ENCODE measurements at regions not wholly inside any gene's neighbourhood (a gene's known extent, or its start where the extent isn't known, plus 50 kb on each side); places are given as distances from the start of the nearest gene placed in this dataset.

DNA sequence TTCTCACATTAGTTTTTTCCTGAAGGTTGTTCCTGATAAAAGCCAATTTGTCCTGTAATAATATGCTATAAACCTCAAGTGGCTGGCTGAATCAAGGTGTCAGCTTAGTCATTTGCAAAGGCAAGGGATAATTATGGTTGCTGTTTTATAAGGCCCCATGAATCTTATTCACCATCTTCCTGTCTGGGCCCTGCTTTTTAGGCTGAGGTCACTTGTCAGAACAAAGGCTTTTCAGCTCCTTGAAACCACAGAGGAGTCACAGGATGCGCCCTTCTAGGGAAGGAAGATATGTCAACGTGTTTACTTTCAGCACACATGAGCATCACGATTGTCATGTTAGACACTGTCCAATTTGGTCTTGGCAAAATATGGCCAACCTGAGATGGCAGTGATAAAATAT, 64.8 kb upstream of the NAA20 start (continued):
- TF ChIP-seq POLR2AphosphoS5 (IDR thresholded peaks at IDR 0.05; ENCODE audit: low read depth), result no peak
- TF ChIP-seq NANOG (IDR thresholded peaks at IDR 0.05; ENCODE audit: borderline replicate concordance), result no peak

DNA sequence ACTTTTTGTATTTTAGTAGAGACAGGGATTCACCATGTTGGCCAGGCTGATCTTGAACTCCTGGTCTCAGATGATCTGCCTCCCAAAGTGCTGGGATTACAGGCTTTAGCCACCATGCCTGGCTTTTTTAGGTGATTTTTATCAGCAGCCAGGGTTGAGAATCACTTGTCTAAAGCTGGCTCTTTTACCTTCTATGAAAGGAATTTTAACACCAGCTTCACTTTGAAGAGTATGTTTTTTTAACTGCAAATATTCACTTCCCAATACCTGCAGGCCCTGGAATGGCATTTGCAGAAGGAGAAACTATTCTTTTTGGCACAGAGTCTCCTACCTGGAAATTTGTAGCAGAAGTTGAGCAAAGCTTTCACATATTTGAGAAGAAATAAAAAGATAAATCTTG, 63.6 kb upstream of the NAA20 start:
- Histone ChIP-seq H3F3A (replicated peaks; ENCODE audit: low read depth) (no peaks in the 10 kb centered on the region), H3K4me3 (no peak overlapping the region), H3K4me1 (ENCODE audit: insufficient read depth) (peaks cover 6% of the 10 kb centered on the region), H3K36me3 (ENCODE audit: insufficient read depth) (no peaks in the 10 kb centered on the region), H3K4me2 (no peak overlapping the region), H3K27me3 (ENCODE audit: insufficient read depth) (no peaks in the 10 kb centered on the region), H4K20me1 (replicated peaks; ENCODE audit: insufficient read depth) (no peaks in the 10 kb centered on the region), H3K9me2 (ENCODE audit: insufficient read depth) (no peaks in the 10 kb centered on the region), H3K27ac (ENCODE audit: low read depth) (no peak overlapping the region), H3K79me2 (replicated peaks; ENCODE audit: insufficient read depth) (no peaks in the 10 kb centered on the region), H2AFZ (no peak overlapping the region)
- Mint-ChIP-seq H3K4me1 (peaks cover 10% of the 10 kb centered on the region), H3K36me3 (ENCODE audit: low read depth) (no peaks in the 10 kb centered on the region), H3K4me3 (no peak overlapping the region), H3K27ac (no peak overlapping the region), H3K9me3 (no peaks in the 10 kb centered on the region), H3K27me3 (ENCODE audit: insufficient read depth, low read depth, poor library complexity) (peaks cover 2% of the 10 kb centered on the region)
- no peak for ATAC-seq
- no peak for DNase-seq (ENCODE audit: low spot score)
- TF ChIP-seq STAT1 (IDR thresholded peaks at IDR 0.05; ENCODE audit: unreplicated experiment) (no peak), JUNB (IDR thresholded peaks at IDR 0.05; ENCODE audit: unreplicated experiment) (no peak)

- Mint-ChIP-seq H3K27ac (no peak overlapping the region), H3K27me3 (ENCODE audit: insufficient read depth, low read depth, poor library complexity) (peaks cover 4% of the 10 kb centered on the region), H3K9me3 (no peaks in the 10 kb centered on the region), H3K4me1 (peaks cover 33% of the 10 kb centered on the region), H3K36me3 (ENCODE audit: low read depth) (no peaks in the 10 kb centered on the region), H3K4me3 (no peak overlapping the region)
- Histone ChIP-seq H3K4me2 (no peak overlapping the region), H3K4me3 (no peak overlapping the region), H2AFZ (no peak overlapping the region), H4K20me1 (replicated peaks; ENCODE audit: insufficient read depth) (no peaks in the 10 kb centered on the region), H3K27me3 (ENCODE audit: insufficient read depth) (no peaks in the 10 kb centered on the region), H3K27ac (ENCODE audit: low read depth) (no peak overlapping the region), H3K9me2 (ENCODE audit: insufficient read depth) (no peaks in the 10 kb centered on the region), H3K36me3 (ENCODE audit: insufficient read depth) (no peaks in the 10 kb centered on the region), H3K79me2 (replicated peaks; ENCODE audit: insufficient read depth) (no peaks in the 10 kb centered on the region), H3K4me1 (ENCODE audit: insufficient read depth) (peaks cover 35% of the 10 kb centered on the region), H3F3A (replicated peaks; ENCODE audit: low read depth) (no peaks in the 10 kb centered on the region)
- ATAC-seq, result no peak
- DNase-seq (ENCODE audit: low spot score), result no peak
- TF ChIP-seq CREB1 (CRISPR knock-in tag; IDR thresholded peaks at IDR 0.05; ENCODE audit: low read depth), result no peak
- no peak for TF ChIP-seq ZNF331 (CRISPR knock-in tag; IDR thresholded peaks at IDR 0.05; ENCODE audit: low read depth)
- no peak for TF ChIP-seq POLR2AphosphoS5 (IDR thresholded peaks at IDR 0.05; ENCODE audit: low read depth)
- TF ChIP-seq NANOG (IDR thresholded peaks at IDR 0.05; ENCODE audit: borderline replicate concordance), result no peak
- TF ChIP-seq ZNF462 (CRISPR knock-in tag; IDR thresholded peaks at IDR 0.05), result no peak
- TF ChIP-seq, protein P1, sequence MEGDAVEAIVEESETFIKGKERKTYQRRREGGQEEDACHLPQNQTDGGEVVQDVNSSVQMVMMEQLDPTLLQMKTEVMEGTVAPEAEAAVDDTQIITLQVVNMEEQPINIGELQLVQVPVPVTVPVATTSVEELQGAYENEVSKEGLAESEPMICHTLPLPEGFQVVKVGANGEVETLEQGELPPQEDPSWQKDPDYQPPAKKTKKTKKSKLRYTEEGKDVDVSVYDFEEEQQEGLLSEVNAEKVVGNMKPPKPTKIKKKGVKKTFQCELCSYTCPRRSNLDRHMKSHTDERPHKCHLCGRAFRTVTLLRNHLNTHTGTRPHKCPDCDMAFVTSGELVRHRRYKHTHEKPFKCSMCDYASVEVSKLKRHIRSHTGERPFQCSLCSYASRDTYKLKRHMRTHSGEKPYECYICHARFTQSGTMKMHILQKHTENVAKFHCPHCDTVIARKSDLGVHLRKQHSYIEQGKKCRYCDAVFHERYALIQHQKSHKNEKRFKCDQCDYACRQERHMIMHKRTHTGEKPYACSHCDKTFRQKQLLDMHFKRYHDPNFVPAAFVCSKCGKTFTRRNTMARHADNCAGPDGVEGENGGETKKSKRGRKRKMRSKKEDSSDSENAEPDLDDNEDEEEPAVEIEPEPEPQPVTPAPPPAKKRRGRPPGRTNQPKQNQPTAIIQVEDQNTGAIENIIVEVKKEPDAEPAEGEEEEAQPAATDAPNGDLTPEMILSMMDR (conservative IDR thresholded peaks at IDR 0.05; ENCODE audit: low read depth in 2 of 2), result no peak
- no peak for TF ChIP-seq STAT1 (IDR thresholded peaks at IDR 0.05; ENCODE audit: unreplicated experiment)
- TF ChIP-seq JUNB (IDR thresholded peaks at IDR 0.05; ENCODE audit: unreplicated experiment), result no peak
- no peak for TF ChIP-seq EZH2phosphoT487 (IDR thresholded peaks at IDR 0.05; ENCODE audit: unreplicated experiment)
- no peak for TF ChIP-seq ZNF114 (CRISPR knock-in tag; IDR thresholded peaks at IDR 0.05)
- TF ChIP-seq EZH2 (IDR thresholded peaks at IDR 0.05; ENCODE audit: low read depth, unreplicated experiment), result no peak
Observed at GRCh38 chr20:19956976-19957375, 60.2 kb upstream of the NAA20 start.

Measured in GM23338 (cell line).